A549 (cell line): ENCODE measurements at regions not wholly inside any gene's neighbourhood (a gene's known extent, or its start where the extent isn't known, plus 50 kb on each side); places are given as distances from the start of the nearest gene placed in this dataset.

Experiments
- ATAC-seq, 2 experiments: fragments of 200-7000 bp in 1 of 2; fragments of >200 bp in 1 of 2; cut with Nextera tagmentation in 1 of 2; cut with Tn5 transposase in 1 of 2; 3 replicates each; pipeline versions ENCODE4 v1.8.0 to v1.9.1; 2018 to 2020; ENCODE audit warnings: mild to moderate bottlenecking in 1 of 2, moderate library complexity in 1 of 2
- CTCF ChIA-PET: fragments of 300-600 bp; sonication (Branson Sonifier 250); formaldehyde crosslinking; extraction: SDS; loops from one replicate; lab custom pipeline; 2021; ENCODE audit warnings: antibody characterized with exemption, inconsistent platforms; lab: Yijun Ruan, JAX
- POLR2A ChIA-PET: fragments of 350-600 bp; formaldehyde crosslinking; extraction: SDS; loops from one replicate; lab custom pipeline; 2021; ENCODE audit warnings: antibody characterized with exemption, inconsistent platforms; lab: Yijun Ruan, JAX
- DNase-seq, 2 experiments: peaks; one replicate each; pipeline versions ENCODE4 v3.0.0 to v3.0.0-alpha.2; 2011 to 2016; ENCODE audit warnings: low read depth in 1 of 2, low spot score in 1 of 2
- FAIRE-seq: peaks from 2 replicates; lab custom pipeline; 2011; peaks lifted over from hg19 to GRCh38; lab: Jason Lieb, UNC
- H3K27ac ChIP-seq, 2 experiments: fragments of >200 bp; sonication (Bioruptor Twin); formaldehyde crosslinking; 3 replicates each; pipeline ENCODE4 v1.5.1; 2016 to 2017
- H3K4me1 ChIP-seq: fragments of >200 bp; sonication (Bioruptor Twin); formaldehyde crosslinking; 3 replicates; pipeline ENCODE4 v1.6.1; 2016
- H3K4me2 ChIP-seq: fragments of >200 bp; sonication (Bioruptor Twin); formaldehyde crosslinking; 3 replicates; pipeline ENCODE4 v1.6.1; 2016
- H3K4me3 ChIP-seq: fragments of >200 bp; sonication (Bioruptor Twin); formaldehyde crosslinking; 3 replicates; pipeline ENCODE4 v1.5.1; 2016
- H3K9me3 ChIP-seq: fragments of >200 bp; sonication (Bioruptor Twin); formaldehyde crosslinking; 3 replicates; pipeline ENCODE4 v1.6.1; 2016
- ATOH8 ChIP-seq: fragments of 250-450 bp; sonication (Bioruptor Pico); IDR thresholded peaks from 2 replicates; pipeline ENCODE4 v1.5.0; 2020; ENCODE audit warnings: low read depth, mild to moderate bottlenecking, moderate library complexity
- CHD4 ChIP-seq: fragments of 200-600 bp; sonication (generic); IDR thresholded peaks from 2 replicates; pipeline ENCODE4 v1.6.1; 2016; ENCODE audit warnings: antibody characterized with exemption, mild to moderate bottlenecking, borderline replicate concordance
- CTCF ChIP-seq: fragments of >200 bp; sonication (Bioruptor Twin); formaldehyde crosslinking; IDR thresholded peaks from 3 replicates; pipeline ENCODE4 v1.5.1; 2016
- EP300 ChIP-seq, 2 experiments: fragments of >200 bp; sonication (Bioruptor Twin); formaldehyde crosslinking; IDR thresholded peaks; 2 replicates in 1 of 2; 3 replicates in 1 of 2; pipeline ENCODE4 v1.6.1; 2016 to 2017
- FOSB ChIP-seq: fragments of 250-450 bp; sonication (Bioruptor Pico); IDR thresholded peaks from 2 replicates; pipeline ENCODE4 v1.5.0; 2020; ENCODE audit warnings: mild to moderate bottlenecking, moderate library complexity
- FOXS1 ChIP-seq: fragments of 250-450 bp; sonication (Bioruptor Pico); IDR thresholded peaks from 2 replicates; pipeline ENCODE4 v1.5.0; 2020; ENCODE audit warnings: mild to moderate bottlenecking, moderate library complexity
- GATA3 ChIP-seq: IDR thresholded peaks from 2 replicates; pipeline ENCODE4 v1.6.1; 2012; ENCODE audit warnings: borderline replicate concordance
- HES2 ChIP-seq: fragments of >200 bp; sonication (Bioruptor Twin); formaldehyde crosslinking; IDR thresholded peaks from 2 replicates; pipeline ENCODE4 v1.6.1; 2016
- HMGXB4 ChIP-seq: fragments of 250-450 bp; sonication (Bioruptor Pico); IDR thresholded peaks from 2 replicates; pipeline ENCODE4 v1.5.0; 2021; ENCODE audit warnings: mild to moderate bottlenecking, moderate library complexity, borderline replicate concordance
- HOXA7 ChIP-seq: fragments of 250-450 bp; sonication (Bioruptor Pico); IDR thresholded peaks from 2 replicates; pipeline ENCODE4 v1.5.0; 2020; ENCODE audit warnings: mild to moderate bottlenecking, moderate library complexity
- KDM5A ChIP-seq: fragments of 200-600 bp; sonication (generic); IDR thresholded peaks from 2 replicates; pipeline ENCODE4 v1.6.1; 2016; ENCODE audit warnings: antibody characterized with exemption, mild to moderate bottlenecking
- MAX ChIP-seq: IDR thresholded peaks from 2 replicates; pipeline ENCODE4 v1.6.1; 2012
- MAZ ChIP-seq: fragments of 150-350 bp; IDR thresholded peaks from 2 replicates; pipeline ENCODE4 v1.6.1; 2014; ENCODE audit warnings: antibody characterized with exemption, low read depth, low read length, borderline replicate concordance
- NPAS2 ChIP-seq: fragments of 250-450 bp; sonication (Bioruptor Pico); IDR thresholded peaks from 2 replicates; pipeline ENCODE4 v1.8.0; 2022; ENCODE audit warnings: mild to moderate bottlenecking, moderate library complexity, borderline replicate concordance
- POLR2A ChIP-seq: IDR thresholded peaks from 2 replicates; pipeline ENCODE4 v1.6.1; 2012; ENCODE audit warnings: mild to moderate bottlenecking, low read length
- POLR2AphosphoS2 ChIP-seq: conservative IDR thresholded peaks from 2 replicates; pipeline ENCODE4 v1.6.1; 2012; ENCODE audit warnings: low read length, improper control_type of control experiment, inconsistent platforms
- RCOR1 ChIP-seq: fragments of 150-350 bp; IDR thresholded peaks from 2 replicates; pipeline ENCODE4 v1.6.1; 2014; ENCODE audit warnings: antibody characterized with exemption, low read length, low read depth
- RFX5 ChIP-seq: fragments of 450-650 bp; IDR thresholded peaks from 2 replicates; pipeline ENCODE4 v1.7.1; 2014; ENCODE audit warnings: antibody characterized with exemption, mild to moderate bottlenecking, moderate library complexity
- RNF2 ChIP-seq: fragments of 200-600 bp; sonication (generic); IDR thresholded peaks from 2 replicates; pipeline ENCODE4 v1.6.1; 2016; ENCODE audit warnings: low read depth, mild to moderate bottlenecking, antibody characterized with exemption, moderate library complexity, borderline replicate concordance
- SREBF2 ChIP-seq: fragments of 450-650 bp; IDR thresholded peaks from 2 replicates; pipeline ENCODE4 v1.6.1; 2014; ENCODE audit warnings: mild to moderate bottlenecking, moderate library complexity
- TFCP2L1 ChIP-seq: fragments of 250-450 bp; sonication (Bioruptor Pico); IDR thresholded peaks from 2 replicates; pipeline ENCODE4 v1.5.0; 2021; ENCODE audit warnings: mild to moderate bottlenecking
- TP53 ChIP-seq: fragments of 250-450 bp; sonication (Bioruptor Pico); IDR thresholded peaks from 2 replicates; pipeline ENCODE4 v1.5.0; 2021; ENCODE audit warnings: mild to moderate bottlenecking, moderate library complexity
- USF2 ChIP-seq: fragments of 450-650 bp; IDR thresholded peaks from 2 replicates; pipeline ENCODE4 v1.6.1; 2014; ENCODE audit warnings: antibody characterized with exemption
- ZFP36 ChIP-seq: fragments of 450-650 bp; IDR thresholded peaks from 2 replicates; pipeline ENCODE4 v1.6.1; 2014; ENCODE audit warnings: borderline replicate concordance; ENCODE audit not compliant: partially characterized antibody
- WGBS: methylation state at CpG from one replicate; pipeline ENCODE4 v1.1.6; 2017; ENCODE audit errors: missing lambda C conversion rate; 5-methylcytosine and 5-hydroxymethylcytosine counted together

- no peak overlapping the region for H3K4me3 ChIP-seq
- H3K4me1 ChIP-seq = no peaks in the 10 kb centered on the region
- no peak overlapping the region for H3K27ac ChIP-seq
- no peaks in the 10 kb centered on the region; the same call in 2 of the 3 replicates for H3K9me3 ChIP-seq
- FAIRE-seq (no peak), DNase-seq (no peak), ATAC-seq (no peak)
- ChIA-PET CTCF (no interaction called here), POLR2A (no interaction called here)
- WGBS = 95% methylated on average over 1 of the region's 1 CpG
- TF ChIP-seq POLR2A (no peak), POLR2AphosphoS2 (no peak), FOXS1 (CRISPR knock-in tag) (no peak)
- no peak overlapping the region for H3K4me2 ChIP-seq
Measured at GRCh38 chr2:181163139-181163538, 182.7 kb downstream of the UBE2E3 start.

GRCh38 chr2:181163691-181164090, 183.3 kb downstream of the UBE2E3 start:
- no peak for TF ChIP-seq HMGXB4 (CRISPR knock-in tag)
- no peak for TF ChIP-seq ATOH8 (CRISPR knock-in tag)
- TF ChIP-seq SREBF2 = no peak
- no peak for TF ChIP-seq FOXS1 (CRISPR knock-in tag)
- no peak for TF ChIP-seq HOXA7
- TF ChIP-seq KDM5A = no peak
- TF ChIP-seq RFX5 = no peak
- no peak for TF ChIP-seq EP300 (IDR thresholded peaks at IDR 0.05)
- TF ChIP-seq USF2 = no peak
- no peak for TF ChIP-seq MAX
- TF ChIP-seq RCOR1 = no peak
- TF ChIP-seq CHD4 = no peak
- TF ChIP-seq, all 56 proteins: peak for 0
- Histone ChIP-seq H3K4me3 (no peak overlapping the region), H3K27ac (no peak overlapping the region), H3K4me2 (no peak overlapping the region), H3K9me3 (no peaks in the 10 kb centered on the region; the same call in 2 of the 3 replicates), H3K4me1 (no peaks in the 10 kb centered on the region)
- ChIA-PET POLR2A (no interaction called here), CTCF (no interaction called here)
- DNase-seq (no peak), FAIRE-seq (no peak), ATAC-seq (no peak)

GRCh38 chr2:181164699-181165098, 184.3 kb downstream of the UBE2E3 start:
- CTCF ChIA-PET = no interaction called here
- no peak for TF ChIP-seq HMGXB4 (CRISPR knock-in tag)
- TF ChIP-seq HES2 = no peak
- no peak for TF ChIP-seq FOSB (CRISPR knock-in tag)
- TF ChIP-seq NPAS2 = no peak
- TF ChIP-seq CHD4 = no peak
- TF ChIP-seq CTCF = no peak
- no peak for TF ChIP-seq HOXA7
- TF ChIP-seq MAZ = no peak
- TF ChIP-seq ZFP36 = no peak
- no peak for TF ChIP-seq TP53 (CRISPR knock-in tag)
- TF ChIP-seq MAX = no peak
- no peak for TF ChIP-seq USF2
- TF ChIP-seq TFCP2L1 (CRISPR knock-in tag) = no peak
- no peak for TF ChIP-seq GATA3
- no peak for TF ChIP-seq RNF2
- Histone ChIP-seq H3K4me1 (no peaks in the 10 kb centered on the region), H3K4me3 (no peak overlapping the region), H3K27ac (no peak overlapping the region), H3K4me2 (no peak overlapping the region), H3K9me3 (no peaks in the 10 kb centered on the region; the same call in 2 of the 3 replicates)
- DNase-seq (no peak), FAIRE-seq (no peak), ATAC-seq (no peak)
- POLR2A ChIA-PET = no interaction called here
